ENCODE measurements at regions not wholly inside any gene's neighbourhood (a gene's known extent, or its start where the extent isn't known, plus 50 kb on each side); places are given as distances from the start of the nearest gene placed in this dataset.

GRCh38 chr20:6637160-6637579 lies 130.3 kb upstream of the BMP2 start:
- H3K4me3 ChIP-seq (ENCODE audit: low read depth, low read length), result no peak overlapping the region
- DNase-seq (ENCODE audit: low read depth), result no peak
- no peak for TF ChIP-seq CTCF (IDR thresholded peaks at IDR 0.05; ENCODE audit: control insufficient read depth, extremely low read depth, insufficient read depth)

GRCh38 chr20:6636209-6637159 lies 131.0 kb upstream of the BMP2 start:
- peak; percentile 59 for TF ChIP-seq CTCF (IDR thresholded peaks at IDR 0.05; ENCODE audit: control insufficient read depth, extremely low read depth, insufficient read depth)
- no peak for DNase-seq (ENCODE audit: low read depth)
- H3K4me3 ChIP-seq (ENCODE audit: low read depth, low read length), result no peak overlapping the region

GRCh38 chr20:6635034-6635736 lies 132.3 kb upstream of the BMP2 start:
- no peak for DNase-seq (ENCODE audit: low read depth)
- no peak overlapping the region for H3K4me3 ChIP-seq (ENCODE audit: low read depth, low read length)
- no peak for TF ChIP-seq CTCF (IDR thresholded peaks at IDR 0.05; ENCODE audit: control insufficient read depth, extremely low read depth, insufficient read depth)

- H3K4me3 ChIP-seq (ENCODE audit: low read depth, low read length), result no peak overlapping the region
- no peak for TF ChIP-seq CTCF (IDR thresholded peaks at IDR 0.05; ENCODE audit: control insufficient read depth, extremely low read depth, insufficient read depth)
These were observed 135.3 kb upstream of the BMP2 start for GRCh38 chr20:6632187-6632586.

GRCh38 chr20:6630514-6630913 lies 137.0 kb upstream of the BMP2 start:
- TF ChIP-seq CTCF (IDR thresholded peaks at IDR 0.05; ENCODE audit: control insufficient read depth, extremely low read depth, insufficient read depth), result no peak
- no peak for DNase-seq (ENCODE audit: low read depth)
- H3K4me3 ChIP-seq (ENCODE audit: low read depth, low read length), result no peak overlapping the region

More at GRCh38 chr20:6632187-6632586, 135.3 kb upstream of the BMP2 start:
- no peak for DNase-seq (ENCODE audit: low read depth)

GRCh38 chr20:6629564-6629963 lies 137.9 kb upstream of the BMP2 start:
- TF ChIP-seq CTCF (IDR thresholded peaks at IDR 0.05; ENCODE audit: control insufficient read depth, extremely low read depth, insufficient read depth), result 0 out of 2 replicates have a peak, but pooled peaks have one; percentile 21
- DNase-seq (ENCODE audit: low read depth), result no peak
- no peak overlapping the region for H3K4me3 ChIP-seq (ENCODE audit: low read depth, low read length)

Measured in LNCaP clone FGC (cell line).